Upper lobe of right lung (tissue), 1 donor: ENCODE measurements at regions not wholly inside any gene's neighbourhood (a gene's known extent, or its start where the extent isn't known, plus 50 kb on each side); places are given as distances from the start of the nearest gene placed in this dataset.

ENCODE experiments used
- ATAC-seq: fragments of 200-7000 bp; cut with Tn5 transposase; one replicate; pipeline ENCODE4 v1.9.1; 2020; ENCODE audit warnings: mild to moderate bottlenecking, moderate library complexity
- DNase-seq: peaks from one replicate; pipeline ENCODE4 v3.0.0-alpha.2; 2020
- H3K27ac ChIP-seq: fragments of 200-600 bp; one replicate; pipeline ENCODE4 v1.8.0; 2022
- H3K27me3 ChIP-seq: fragments of 200-600 bp; one replicate; pipeline ENCODE4 v1.8.0; 2022; ENCODE audit warnings: mild to moderate bottlenecking
- H3K36me3 ChIP-seq: fragments of 200-600 bp; one replicate; pipeline ENCODE4 v1.8.0; 2022
- H3K4me1 ChIP-seq: fragments of 200-600 bp; one replicate; pipeline ENCODE4 v1.8.0; 2022
- H3K4me3 ChIP-seq: fragments of 200-600 bp; one replicate; pipeline ENCODE4 v1.8.0; 2022; ENCODE audit warnings: mild to moderate bottlenecking
- H3K9me3 ChIP-seq: fragments of 200-600 bp; one replicate; pipeline ENCODE4 v1.8.0; 2022
- CTCF ChIP-seq: fragments of 200-600 bp; IDR thresholded peaks from one replicate; pipeline ENCODE4 v1.8.0; 2022; ENCODE audit warnings: antibody characterized with exemption
- intact Hi-C: fragments of 100-400 bp; cut with DNase I; formaldehyde crosslinking; loops from one replicate; pipeline ENCODE4 v1.11.0; 2022
- donor health status: DM: no; HTN: yes; CAD: no; lungs with severe emphysema.

- no peak for DNase-seq
- intact Hi-C loops: no loop called here
- Histone ChIP-seq H3K9me3 (no peaks in the 10 kb centered on the region), H3K36me3 (no peaks in the 10 kb centered on the region), H3K27me3 (no peaks in the 10 kb centered on the region), H3K4me3 (no peak overlapping the region), H3K4me1 (no peaks in the 10 kb centered on the region), H3K27ac (no peak overlapping the region)
- ATAC-seq: no peak
- TF ChIP-seq CTCF: no peak
Measured at GRCh38 chr17:70644096-70644495, 474.8 kb downstream of the KCNJ2 start.

DNA sequence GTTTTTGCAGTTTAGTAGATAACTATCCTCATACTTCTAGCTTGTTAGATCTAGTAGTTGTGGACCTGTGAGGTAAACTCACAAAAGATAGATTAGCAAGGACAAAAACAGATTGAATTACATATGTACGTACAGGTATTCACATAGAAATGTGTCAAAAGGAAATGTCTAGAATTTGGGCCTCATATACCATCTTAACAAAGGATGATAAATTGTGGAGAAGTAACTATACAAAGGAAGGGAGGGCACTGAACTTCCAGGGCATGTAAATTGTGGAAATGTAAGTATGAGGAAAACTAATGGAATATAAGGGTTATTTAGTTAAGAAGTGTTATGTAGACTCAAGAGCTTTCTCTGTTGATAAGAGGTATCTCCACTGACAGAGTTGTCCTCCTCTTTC is 477.3 kb downstream of the KCNJ2 start:
- no peak for TF ChIP-seq CTCF
- DNase-seq (no peak), ATAC-seq (no peak)
- no peaks in the 10 kb centered on the region for H3K36me3 ChIP-seq
- no peaks in the 10 kb centered on the region for H3K9me3 ChIP-seq
- no peaks in the 10 kb centered on the region for H3K27me3 ChIP-seq
- H3K4me3 ChIP-seq: no peak overlapping the region
- no peak overlapping the region for H3K27ac ChIP-seq
- no peaks in the 10 kb centered on the region for H3K4me1 ChIP-seq
- intact Hi-C loops: no loop called here

GRCh38 chr17:70648166-70648565 is 478.8 kb downstream of the KCNJ2 start:
- no peak for ATAC-seq
- intact Hi-C loops: no loop called here
- TF ChIP-seq CTCF: no peak

DNA sequence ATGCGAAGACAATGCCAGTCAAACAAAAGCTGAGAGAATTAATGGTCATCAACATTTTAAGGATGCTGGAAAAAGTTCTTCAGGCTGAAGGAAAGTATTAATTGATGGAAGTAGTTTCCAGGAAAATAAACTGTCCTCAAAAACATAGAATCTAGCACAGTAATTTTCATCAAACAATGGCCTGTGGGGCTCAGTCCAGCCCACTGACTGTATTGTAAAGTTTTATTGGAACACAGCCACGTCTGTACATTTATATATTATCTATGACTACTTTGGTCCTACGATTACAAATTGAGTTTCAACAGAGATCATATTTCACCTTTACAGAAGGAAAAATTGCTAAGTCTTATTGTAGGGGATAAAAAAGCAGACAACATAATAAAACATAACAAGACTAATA is 484.5 kb downstream of the KCNJ2 start:
- ATAC-seq (no peak), DNase-seq (no peak)
- Histone ChIP-seq H3K4me1 (no peaks in the 10 kb centered on the region), H3K9me3 (no peaks in the 10 kb centered on the region), H3K36me3 (no peaks in the 10 kb centered on the region), H3K4me3 (no peak overlapping the region), H3K27ac (no peak overlapping the region), H3K27me3 (peaks cover 3% of the 10 kb centered on the region)
- TF ChIP-seq CTCF: no peak
- intact Hi-C loops: no loop called here

More at GRCh38 chr17:70648166-70648565, 478.8 kb downstream of the KCNJ2 start:
- Histone ChIP-seq H3K27me3 (peaks cover 3% of the 10 kb centered on the region), H3K9me3 (no peaks in the 10 kb centered on the region), H3K4me3 (no peak overlapping the region), H3K4me1 (no peaks in the 10 kb centered on the region), H3K27ac (no peak overlapping the region), H3K36me3 (no peaks in the 10 kb centered on the region)
- DNase-seq: no peak

DNA sequence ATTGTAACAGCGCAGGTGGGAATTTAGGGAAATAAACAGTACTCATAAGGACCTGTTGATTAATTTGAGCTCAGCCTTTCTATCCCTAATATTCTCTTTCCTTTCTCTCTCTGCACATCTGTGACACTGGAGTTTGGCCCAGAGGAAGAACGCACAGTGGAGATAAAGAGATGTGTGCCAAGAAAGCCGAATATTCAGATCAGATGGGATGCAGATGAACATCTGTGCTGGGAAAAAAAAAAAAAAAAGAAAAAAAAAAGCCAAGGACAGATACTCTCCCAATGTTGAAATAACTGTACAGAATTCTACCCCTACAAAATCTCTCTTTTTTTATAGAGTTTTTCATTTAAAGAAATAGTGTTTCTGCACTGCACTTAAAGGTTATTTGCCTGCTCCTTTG is 485.4 kb downstream of the KCNJ2 start:
- intact Hi-C loops: no loop called here
- H3K4me1 ChIP-seq: no peaks in the 10 kb centered on the region
- no peak overlapping the region for H3K4me3 ChIP-seq
- no peak for TF ChIP-seq CTCF
- DNase-seq (no peak), ATAC-seq (no peak)
- H3K9me3 ChIP-seq: no peaks in the 10 kb centered on the region
- no peaks in the 10 kb centered on the region for H3K36me3 ChIP-seq
- no peak overlapping the region for H3K27ac ChIP-seq
- peaks cover 3% of the 10 kb centered on the region for H3K27me3 ChIP-seq
